Adrenal gland (tissue), 9 donors: ENCODE measurements at regions not wholly inside any gene's neighbourhood (a gene's known extent, or its start where the extent isn't known, plus 50 kb on each side); places are given as distances from the start of the nearest gene placed in this dataset.

Source experiments
- DNase-seq, 7 donors: peaks; one replicate each; pipeline ENCODE4 v3.0.0-alpha.2; 2019 to 2020
- H3K27ac ChIP-seq, 5 donors: fragments of 200-600 bp; sonication (generic) in 4 of 5; 1 replicate in 3 of 5; 2 replicates in 2 of 5; pipeline versions ENCODE4 v1.5.1 to v1.8.0; 2016 to 2020; ENCODE audit warnings: mild to moderate bottlenecking in 1 of 5
- H3K27me3 ChIP-seq: fragments of 200-600 bp; 2 replicates; pipeline ENCODE4 v1.8.0; 2021
- H3K36me3 ChIP-seq, 2 donors: fragments of 200-600 bp; replicated peaks in 1 of 2; 1 replicate in 1 of 2; 2 replicates in 1 of 2; pipeline versions ENCODE4 v1.5.1 to v1.8.0; 2018 to 2022
- H3K4me1 ChIP-seq, 2 donors: fragments of 200-600 bp; replicated peaks in 1 of 2; 1 replicate in 1 of 2; 2 replicates in 1 of 2; pipeline versions ENCODE4 v1.5.1 to v1.8.0; 2018 to 2021
- H3K4me3 ChIP-seq, 4 donors: fragments of 200-600 bp; sonication (generic) in 3 of 4; one replicate each; pipeline ENCODE4 v1.5.1; 2016 to 2018
- H3K9me3 ChIP-seq, 3 donors: fragments of 200-600 bp; sonication (generic) in 1 of 3; replicated peaks in 1 of 3; 1 replicate in 2 of 3; 2 replicates in 1 of 3; pipeline versions ENCODE4 v1.5.1 to v1.8.0; 2016 to 2021
- CTCF ChIP-seq, 6 experiments: fragments of 450-650 bp in 4 of 6; fragments of 200-600 bp in 2 of 6; sonication (generic) in 1 of 6; IDR thresholded peaks; 1 replicate in 5 of 6; 2 replicates in 1 of 6; pipeline versions ENCODE4 v1.5.1 to v1.8.0; 2016 to 2021; ENCODE audit warnings: antibody characterized with exemption in 6 of 6, mild to moderate bottlenecking in 2 of 6, moderate library complexity in 1 of 6
- POLR2A ChIP-seq, 2 donors: fragments of 450-650 bp; IDR thresholded peaks; one replicate each; pipeline ENCODE4 v1.6.1; 2017; ENCODE audit warnings: antibody characterized with exemption in 2 of 2, mild to moderate bottlenecking in 2 of 2, moderate library complexity in 1 of 2
- WGBS, 4 donors: extraction: QIAGEN DNeasy Blood & Tissue Kit in 2 of 4; methylation state at CpG; one replicate each; pipeline versions ENCODE4 v1.1.5 to v1.1.7; 2013 to 2017; 5-methylcytosine and 5-hydroxymethylcytosine counted together
- intact Hi-C, 2 donors: fragments of 100-400 bp; cut with DNase I; formaldehyde crosslinking; loops; one replicate each; pipeline versions ENCODE4 v1.14.1 to v1.15.0; 2022 to 2023
- donor health status: healthy with polysubstance abuse.
- donor health status: Bipolar disorder and iron deficiency.
- donor health status: DM: yes; HTN: yes; CAD: no.
- donor health status: DM: no; HTN: no; CAD: no.
- donor health status: DM: no; HTN: no; CAD: no.

- peaks cover 0 to 6% (median 0%) of the 10 kb centered on the region in 3 donors for H3K9me3 ChIP-seq
- no peaks in the 10 kb centered on the region for H3K27me3 ChIP-seq
- no peaks in the 10 kb centered on the region for H3K4me1 ChIP-seq
- no peak overlapping the region for H3K27ac ChIP-seq
- 75 to 85% (median 78%) methylated on average over 3 of the region's 3 CpGs for WGBS, 4 donors
- H3K4me3 ChIP-seq: no peak overlapping the region
- H3K36me3 ChIP-seq: no peaks in the 10 kb centered on the region
- no peak for DNase-seq
- intact Hi-C loops: no loop called here
- TF ChIP-seq POLR2A (IDR thresholded peaks at IDR 0.05) (no peak), CTCF (IDR thresholded peaks at IDR 0.05) (no peak)
These were observed 918.8 kb upstream of the CHORDC1 start for GRCh38 chr11:91141655-91142054.

- WGBS, 4 donors: 80 to 93% (median 89%) methylated on average over 2 of the region's 2 CpGs
These were observed 913.8 kb upstream of the CHORDC1 start for GRCh38 chr11:91136631-91137030.

GRCh38 chr11:91133361-91133760 is 910.5 kb upstream of the CHORDC1 start:
- H3K4me3 ChIP-seq: no peak overlapping the region
- intact Hi-C loops: no loop called here
- no peaks in the 10 kb centered on the region for H3K9me3 ChIP-seq
- no peak overlapping the region for H3K27ac ChIP-seq
- no peaks in the 10 kb centered on the region for H3K4me1 ChIP-seq
- H3K36me3 ChIP-seq: no peaks in the 10 kb centered on the region
- TF ChIP-seq CTCF (IDR thresholded peaks at IDR 0.05) (no peak), POLR2A (IDR thresholded peaks at IDR 0.05) (no peak)
- H3K27me3 ChIP-seq: no peaks in the 10 kb centered on the region
- DNase-seq: no peak

More at GRCh38 chr11:91136631-91137030, 913.8 kb upstream of the CHORDC1 start:
- intact Hi-C loops: no loop called here
- DNase-seq: no peak
- H3K9me3 ChIP-seq: no peaks in the 10 kb centered on the region
- H3K4me3 ChIP-seq: no peak overlapping the region
- H3K27ac ChIP-seq: no peak overlapping the region
- no peaks in the 10 kb centered on the region for H3K36me3 ChIP-seq
- H3K27me3 ChIP-seq: no peaks in the 10 kb centered on the region
- H3K4me1 ChIP-seq: no peaks in the 10 kb centered on the region
- no peak for TF ChIP-seq CTCF (IDR thresholded peaks at IDR 0.05)
- TF ChIP-seq POLR2A (IDR thresholded peaks at IDR 0.05): no peak

- 62 to 70% (median 66%) methylated on average over 3 of the region's 3 CpGs for WGBS, 4 donors
- intact Hi-C loops: no loop called here
- Histone ChIP-seq H3K4me1 (no peaks in the 10 kb centered on the region), H3K9me3 (no peaks in the 10 kb centered on the region), H3K4me3 (no peak overlapping the region), H3K27ac (no peak overlapping the region), H3K27me3 (no peaks in the 10 kb centered on the region), H3K36me3 (no peaks in the 10 kb centered on the region)
- no peak for DNase-seq
- TF ChIP-seq POLR2A (IDR thresholded peaks at IDR 0.05) (no peak), CTCF (IDR thresholded peaks at IDR 0.05) (no peak)
These were observed 906.7 kb upstream of the CHORDC1 start for GRCh38 chr11:91129596-91129995.
